ENCODE measurements at regions not wholly inside any gene's neighbourhood (a gene's known extent, or its start where the extent isn't known, plus 50 kb on each side); places are given as distances from the start of the nearest gene placed in this dataset.

DNA sequence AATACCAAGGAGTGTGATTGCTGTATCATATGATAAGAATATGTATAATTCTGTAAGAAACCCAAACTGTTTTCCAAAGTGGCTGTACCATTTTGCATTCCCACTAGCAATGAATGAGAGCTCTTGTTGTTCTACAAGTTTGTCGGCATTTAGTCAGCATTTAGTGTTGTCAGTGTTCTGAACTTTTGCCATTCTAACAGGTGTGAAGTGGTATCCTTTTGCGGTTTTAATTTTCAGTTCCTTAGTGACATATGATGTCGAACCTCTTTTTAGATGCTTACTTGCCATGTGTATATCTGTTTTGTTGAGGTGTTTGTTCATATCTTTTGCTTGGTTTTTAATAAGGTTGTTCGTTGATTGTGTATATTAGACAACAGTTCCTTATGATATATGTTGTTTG is 296.3 kb upstream of the IZUMO3 start:
- no peak for TF ChIP-seq CTCF (IDR thresholded peaks at IDR 0.05; ENCODE audit: unreplicated experiment)
- Mint-ChIP-seq H3K9me3 (ENCODE audit: low read depth) (peaks cover 3% of the 10 kb centered on the region), H3K4me3 (ENCODE audit: low read depth) (no peak overlapping the region), H3K27ac (no peak overlapping the region), H3K36me3 (ENCODE audit: insufficient read depth) (no peaks in the 10 kb centered on the region), H3K27me3 (no peaks in the 10 kb centered on the region), H3K4me1 (ENCODE audit: low read depth) (no peaks in the 10 kb centered on the region)
- no peak for DNase-seq (ENCODE audit: low spot score, unreplicated experiment)

- H3K27me3 Mint-ChIP-seq: no peaks in the 10 kb centered on the region
- no peak overlapping the region for H3K4me3 Mint-ChIP-seq (ENCODE audit: low read depth)
- H3K36me3 Mint-ChIP-seq (ENCODE audit: insufficient read depth): no peaks in the 10 kb centered on the region
- peak; percentile 61 for TF ChIP-seq CTCF (IDR thresholded peaks at IDR 0.05; ENCODE audit: unreplicated experiment)
- no peak overlapping the region for H3K27ac Mint-ChIP-seq
- DNase-seq (ENCODE audit: low spot score, unreplicated experiment): no peak
- H3K9me3 Mint-ChIP-seq (ENCODE audit: low read depth): no peaks in the 10 kb centered on the region
- H3K4me1 Mint-ChIP-seq (ENCODE audit: low read depth): no peaks in the 10 kb centered on the region
These were observed 286.6 kb upstream of the IZUMO3 start for GRCh38 chr9:24832307-24832706.

DNA sequence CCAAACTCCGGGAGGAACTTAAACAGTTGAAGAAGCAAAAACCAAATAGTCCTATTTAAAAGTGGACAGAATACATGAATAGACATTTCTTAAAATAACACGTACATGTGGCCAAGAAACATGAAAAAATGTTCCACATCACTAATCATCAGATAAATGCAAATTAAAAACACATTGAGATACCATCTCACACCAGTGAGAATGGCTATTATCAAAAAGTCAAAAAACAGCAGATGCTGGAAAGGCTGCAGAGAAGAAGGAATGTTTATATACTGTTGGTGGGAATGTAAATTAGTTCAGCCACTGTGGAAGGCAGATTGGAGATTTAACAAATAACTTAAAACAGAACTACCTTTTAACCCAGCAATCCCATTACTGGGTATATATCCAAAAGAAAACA is 283.0 kb upstream of the IZUMO3 start:
- Mint-ChIP-seq H3K36me3 (ENCODE audit: insufficient read depth) (no peaks in the 10 kb centered on the region), H3K4me1 (ENCODE audit: low read depth) (no peaks in the 10 kb centered on the region), H3K4me3 (ENCODE audit: low read depth) (no peak overlapping the region), H3K9me3 (ENCODE audit: low read depth) (no peaks in the 10 kb centered on the region), H3K27ac (no peak overlapping the region), H3K27me3 (no peaks in the 10 kb centered on the region)
- TF ChIP-seq CTCF (IDR thresholded peaks at IDR 0.05; ENCODE audit: unreplicated experiment): no peak
- DNase-seq (ENCODE audit: low spot score, unreplicated experiment): no peak

DNA sequence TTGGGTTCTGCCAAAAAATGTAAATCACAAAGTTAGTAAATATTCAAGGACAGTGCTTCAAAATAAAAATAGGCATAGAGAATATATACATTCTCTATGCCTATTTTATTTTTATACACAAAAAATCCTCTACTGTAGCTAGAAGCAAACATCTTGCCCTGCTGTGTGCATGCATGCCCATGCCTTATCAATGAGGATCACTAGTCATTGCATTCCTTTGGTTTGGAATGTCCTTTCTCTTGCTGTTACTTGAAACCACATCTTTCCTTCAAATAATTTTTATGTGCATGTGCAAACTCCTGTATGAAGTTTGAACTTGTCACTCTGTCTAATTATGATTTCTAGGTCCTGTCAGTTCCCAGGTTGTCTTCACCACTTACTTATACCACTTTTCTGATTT is 278.9 kb upstream of the IZUMO3 start:
- Mint-ChIP-seq H3K4me3 (ENCODE audit: low read depth) (no peak overlapping the region), H3K27ac (no peak overlapping the region), H3K36me3 (ENCODE audit: insufficient read depth) (no peaks in the 10 kb centered on the region), H3K27me3 (no peaks in the 10 kb centered on the region), H3K9me3 (ENCODE audit: low read depth) (no peaks in the 10 kb centered on the region), H3K4me1 (ENCODE audit: low read depth) (no peaks in the 10 kb centered on the region)
- no peak for TF ChIP-seq CTCF (IDR thresholded peaks at IDR 0.05; ENCODE audit: unreplicated experiment)
- no peak for DNase-seq (ENCODE audit: low spot score, unreplicated experiment)

DNA sequence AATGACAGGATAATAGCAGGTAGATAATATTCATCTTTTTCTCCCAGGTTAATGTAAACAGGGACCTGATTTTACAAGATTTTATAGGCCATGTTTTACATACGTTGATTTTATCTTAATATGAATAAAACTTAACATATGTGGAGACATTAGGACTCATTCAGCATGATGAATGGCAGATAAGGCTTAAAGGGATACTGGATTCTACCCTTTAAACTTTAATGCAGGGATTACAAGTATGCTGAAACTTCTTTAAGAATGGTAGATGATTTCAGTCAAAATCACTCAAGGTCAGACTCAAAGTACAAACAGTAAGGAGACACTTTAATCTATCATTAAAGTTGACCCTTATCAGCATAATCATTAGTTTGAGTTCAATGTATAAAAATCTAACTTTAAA is 274.5 kb upstream of the IZUMO3 start:
- Mint-ChIP-seq H3K27ac (no peak overlapping the region), H3K4me1 (ENCODE audit: low read depth) (no peaks in the 10 kb centered on the region), H3K27me3 (no peaks in the 10 kb centered on the region), H3K36me3 (ENCODE audit: insufficient read depth) (no peaks in the 10 kb centered on the region), H3K4me3 (ENCODE audit: low read depth) (no peak overlapping the region), H3K9me3 (ENCODE audit: low read depth) (no peaks in the 10 kb centered on the region)
- DNase-seq (ENCODE audit: low spot score, unreplicated experiment): no peak
- no peak for TF ChIP-seq CTCF (IDR thresholded peaks at IDR 0.05; ENCODE audit: unreplicated experiment)
